Gastroesophageal sphincter (tissue), 4 donors: ENCODE measurements at regions not wholly inside any gene's neighbourhood (a gene's known extent, or its start where the extent isn't known, plus 50 kb on each side); places are given as distances from the start of the nearest gene placed in this dataset.

Source experiments
- ATAC-seq: fragments of 150-250 bp; one replicate; pipeline ENCODE4 v1.9.1; 2016; ENCODE audit warnings: mild to moderate bottlenecking, moderate library complexity
- H3K27ac ChIP-seq, 4 donors: fragments of 200-600 bp; sonication (generic) in 3 of 4; 1 replicate in 3 of 4; 2 replicates in 1 of 4; pipeline ENCODE4 v1.5.1; 2016 to 2019
- H3K27me3 ChIP-seq: fragments of 200-600 bp; sonication (generic); one replicate; pipeline ENCODE4 v1.5.1; 2019
- H3K36me3 ChIP-seq, 2 donors: fragments of 200-600 bp; sonication (generic); one replicate each; pipeline ENCODE4 v1.5.1; 2019; ENCODE audit warnings: control low read depth in 1 of 2
- H3K4me1 ChIP-seq, 3 donors: fragments of 200-600 bp; sonication (generic); 1 replicate in 2 of 3; 2 replicates in 1 of 3; pipeline ENCODE4 v1.5.1; 2016 to 2019; ENCODE audit warnings: control low read depth in 2 of 3
- H3K4me3 ChIP-seq, 2 donors: fragments of 200-600 bp; sonication (generic); one replicate each; pipeline ENCODE4 v1.5.1; 2019; ENCODE audit warnings: mild to moderate bottlenecking in 1 of 2, moderate library complexity in 1 of 2
- H3K9me3 ChIP-seq, 3 donors: fragments of 200-600 bp; sonication (generic); one replicate each; pipeline ENCODE4 v1.5.1; 2017 to 2019; ENCODE audit warnings: control low read depth in 2 of 3
- CTCF ChIP-seq, 4 experiments: fragments of 200-600 bp in 2 of 4; fragments of 450-650 bp in 2 of 4; sonication (generic) in 1 of 4; IDR thresholded peaks; one replicate each; pipeline ENCODE4 v1.5.1; 2017 to 2019; ENCODE audit warnings: antibody characterized with exemption in 4 of 4, mild to moderate bottlenecking in 2 of 4, moderate library complexity in 2 of 4
- EP300 ChIP-seq: sonication (generic); formaldehyde crosslinking; IDR thresholded peaks from one replicate; pipeline ENCODE4 v1.6.1; 2017; ENCODE audit warnings: antibody characterized with exemption, mild to moderate bottlenecking
- POLR2A ChIP-seq, 2 donors: fragments of 450-650 bp; IDR thresholded peaks; one replicate each; pipeline ENCODE4 v1.6.1; 2017; ENCODE audit warnings: antibody characterized with exemption in 2 of 2, mild to moderate bottlenecking in 2 of 2, moderate library complexity in 1 of 2
- POLR2AphosphoS5 ChIP-seq: sonication (generic); formaldehyde crosslinking; IDR thresholded peaks from one replicate; pipeline ENCODE4 v1.6.1; 2017; ENCODE audit warnings: antibody characterized with exemption
- WGBS, 2 donors: methylation state at CpG; one replicate each; pipeline ENCODE4 v1.1.5; 2018; ENCODE audit warnings: low coverage in 1 of 2; 5-methylcytosine and 5-hydroxymethylcytosine counted together

- ATAC-seq, result no peak
- H3K36me3 ChIP-seq, result peaks cover 0 to 17% of the 10 kb centered on the region in 2 donors
- no peak for TF ChIP-seq POLR2AphosphoS5
- no peak for TF ChIP-seq POLR2A (IDR thresholded peaks at IDR 0.05)
- no peak for TF ChIP-seq CTCF (IDR thresholded peaks at IDR 0.05)
- TF ChIP-seq EP300, result no peak
- no peaks in the 10 kb centered on the region for H3K9me3 ChIP-seq
- no peaks in the 10 kb centered on the region for H3K27me3 ChIP-seq
- 18 to 38% methylated on average over 3 of the region's 3 CpGs for WGBS, 2 donors
- H3K4me1 ChIP-seq, result peaks cover 0 to 17% (median 0%) of the 10 kb centered on the region in 3 donors
- no peak overlapping the region for H3K27ac ChIP-seq
- no peak overlapping the region for H3K4me3 ChIP-seq
These were observed 111.6 kb downstream of the ZNF608 start for GRCh38 chr5:124634741-124635323.

DNA sequence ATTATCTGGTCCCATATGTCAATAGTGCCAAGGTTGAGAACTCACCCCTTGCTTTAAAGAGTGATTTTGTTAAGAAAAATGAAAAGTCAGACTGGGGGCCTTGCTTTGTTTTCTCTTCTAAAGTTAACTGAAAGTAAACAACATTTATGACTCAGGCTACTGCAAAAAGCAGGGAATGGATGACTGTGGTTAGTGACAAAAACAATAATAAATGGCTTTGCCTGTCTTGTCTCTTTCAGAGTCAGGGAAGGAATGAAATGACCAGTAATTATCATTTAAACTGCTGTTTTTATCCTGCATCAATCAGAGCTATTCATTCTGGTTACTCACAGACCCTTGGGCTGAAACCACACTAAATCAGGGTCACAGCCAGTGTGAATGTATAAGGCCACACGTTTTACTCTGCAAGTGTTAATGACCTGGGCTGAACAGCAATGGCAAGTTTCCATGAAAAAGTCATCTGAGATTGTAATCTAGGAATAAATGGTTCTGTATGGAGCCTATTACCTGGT, 112.2 kb downstream of the ZNF608 start:
- H3K9me3 ChIP-seq, result no peaks in the 10 kb centered on the region
- H3K27me3 ChIP-seq, result no peaks in the 10 kb centered on the region
- TF ChIP-seq POLR2A (IDR thresholded peaks at IDR 0.05) (no peak), POLR2AphosphoS5 (no peak), CTCF (IDR thresholded peaks at IDR 0.05) (no peak), EP300 (no peak)
- WGBS, 2 donors, result 31% methylated on average over 1 of the region's 1 CpG; no CpG with 5 or more reads in 1 of the 2 donors
- ATAC-seq, result no peak
- H3K36me3 ChIP-seq, result peaks cover 0 to 16% of the 10 kb centered on the region in 2 donors
- no peak overlapping the region for H3K4me3 ChIP-seq
- H3K27ac ChIP-seq, result no peak overlapping the region
- peaks cover 0 to 17% (median 0%) of the 10 kb centered on the region in 3 donors for H3K4me1 ChIP-seq

- TF ChIP-seq EP300, result no peak
- no peak for TF ChIP-seq CTCF (IDR thresholded peaks at IDR 0.05)
- TF ChIP-seq POLR2A (IDR thresholded peaks at IDR 0.05), result no peak
- no peak for TF ChIP-seq POLR2AphosphoS5
- H3K4me3 ChIP-seq, result no peak overlapping the region
- H3K27ac ChIP-seq, result no peak overlapping the region
- peaks cover 0 to 8% of the 10 kb centered on the region in 2 donors for H3K36me3 ChIP-seq
- no peaks in the 10 kb centered on the region for H3K27me3 ChIP-seq
- H3K4me1 ChIP-seq, result peaks cover 0 to 17% (median 0%) of the 10 kb centered on the region in 3 donors
- H3K9me3 ChIP-seq, result no peaks in the 10 kb centered on the region
- 88 to 94% methylated on average over 4 to 5 of the region's 5 CpGs for WGBS, 2 donors
- ATAC-seq, result no peak
These were observed 113.2 kb downstream of the ZNF608 start for GRCh38 chr5:124633209-124633608.

GRCh38 chr5:124631874-124632550, 114.4 kb downstream of the ZNF608 start:
- WGBS, 2 donors, result 17 to 46% methylated on average over 1 to 2 of the region's 3 CpGs
- Histone ChIP-seq H3K4me3 (no peak overlapping the region), H3K4me1 (peaks cover 0 to 17% (median 0%) of the 10 kb centered on the region in 3 donors), H3K9me3 (no peaks in the 10 kb centered on the region), H3K27me3 (no peaks in the 10 kb centered on the region), H3K36me3 (no peaks in the 10 kb centered on the region), H3K27ac (no peak overlapping the region)
- ATAC-seq, result no peak
- no peak for TF ChIP-seq POLR2AphosphoS5
- TF ChIP-seq EP300, result no peak
- no peak for TF ChIP-seq CTCF (IDR thresholded peaks at IDR 0.05)
- no peak for TF ChIP-seq POLR2A (IDR thresholded peaks at IDR 0.05)
